ENCODE measurements at regions not wholly inside any gene's neighbourhood (a gene's known extent, or its start where the extent isn't known, plus 50 kb on each side); places are given as distances from the start of the nearest gene placed in this dataset.

GRCh38 chrX:84909151-84909550, 94.5 kb upstream of the APOOL start:
- no peak for ATAC-seq
- H3K27me3 Mint-ChIP-seq (ENCODE audit: low read depth) = no peaks in the 10 kb centered on the region
- H3K9me3 Mint-ChIP-seq = no peaks in the 10 kb centered on the region
- ChIA-PET POLR2A (no interaction called here), CTCF (no interaction called here)
- DNase-seq (ENCODE audit: low spot score) = no peak
- H3K36me3 Mint-ChIP-seq = no peaks in the 10 kb centered on the region
- H3K27ac Mint-ChIP-seq = no peak overlapping the region
- no peak overlapping the region for H3K4me3 Mint-ChIP-seq
- H3K4me1 Mint-ChIP-seq = peaks cover 2% of the 10 kb centered on the region; the same call in 1 of the 2 replicates
- TF ChIP-seq ARID4B (CRISPR knock-in tag; IDR thresholded peaks at IDR 0.05; ENCODE audit: borderline replicate concordance) (no peak), NR2C2 (CRISPR knock-in tag; IDR thresholded peaks at IDR 0.05) (no peak), ETV6 (CRISPR knock-in tag; IDR thresholded peaks at IDR 0.05) (no peak), GRHL2 (CRISPR knock-in tag; IDR thresholded peaks at IDR 0.05; ENCODE audit: insufficient replicate concordance, severe bottlenecking) (no peak), FOXK1 (CRISPR knock-in tag; IDR thresholded peaks at IDR 0.05) (no peak), ESRRA (CRISPR knock-in tag; IDR thresholded peaks at IDR 0.05; ENCODE audit: borderline replicate concordance) (no peak), TP53 (CRISPR knock-in tag; IDR thresholded peaks at IDR 0.05) (no peak), E2F4 (CRISPR knock-in tag; IDR thresholded peaks at IDR 0.05; ENCODE audit: borderline replicate concordance, low read depth) (no peak), GABPB1 (CRISPR knock-in tag; IDR thresholded peaks at IDR 0.05) (no peak), PREB (CRISPR knock-in tag; IDR thresholded peaks at IDR 0.05; ENCODE audit: borderline replicate concordance) (no peak), FOXP4 (CRISPR knock-in tag; IDR thresholded peaks at IDR 0.05) (no peak), USF2 (CRISPR knock-in tag; IDR thresholded peaks at IDR 0.05) (no peak), NFE2L1 (CRISPR knock-in tag; IDR thresholded peaks at IDR 0.05) (no peak), ZNF416 (CRISPR knock-in tag; IDR thresholded peaks at IDR 0.05) (no peak), RORB (CRISPR knock-in tag; IDR thresholded peaks at IDR 0.05) (no peak), ZNF425 (CRISPR knock-in tag; conservative IDR thresholded peaks at IDR 0.05) (no peak), MAX (CRISPR knock-in tag; IDR thresholded peaks at IDR 0.05) (no peak), NR3C1 (CRISPR knock-in tag; conservative IDR thresholded peaks at IDR 0.05; ENCODE audit: low read depth) (no peak), FOXJ3 (CRISPR knock-in tag; IDR thresholded peaks at IDR 0.05; ENCODE audit: borderline replicate concordance) (no peak)
